Kidney tubule cell (primary cell): ENCODE measurements at regions not wholly inside any gene's neighbourhood (a gene's known extent, or its start where the extent isn't known, plus 50 kb on each side); places are given as distances from the start of the nearest gene placed in this dataset.

Experiments
- DNase-seq: peaks from one replicate; pipeline ENCODE4 v3.0.0-alpha.2; 2018; ENCODE audit warnings: low spot score

- no peak for DNase-seq
These were observed 831.5 kb downstream of the GALC start for GRCh38 chr14:87161502-87161901.

GRCh38 chr14:87160989-87161388 lies 832.0 kb downstream of the GALC start:
- no peak for DNase-seq

GRCh38 chr14:87158283-87158682 lies 834.7 kb downstream of the GALC start:
- no peak for DNase-seq

- no peak for DNase-seq
These were observed 836.1 kb downstream of the GALC start for GRCh38 chr14:87156878-87157277.

- no peak for DNase-seq
These were observed 837.0 kb downstream of the GALC start for GRCh38 chr14:87155856-87156488.

- DNase-seq, result no peak
These were observed 839.1 kb downstream of the GALC start for GRCh38 chr14:87153901-87154300.

GRCh38 chr14:87153391-87153790 lies 839.6 kb downstream of the GALC start:
- no peak for DNase-seq

- DNase-seq, result no peak
These were observed 840.3 kb downstream of the GALC start for GRCh38 chr14:87152693-87153092.

- no peak for DNase-seq
These were observed 843.2 kb downstream of the GALC start for GRCh38 chr14:87149583-87150354.

- DNase-seq, result no peak
These were observed 844.3 kb downstream of the GALC start for GRCh38 chr14:87148655-87149054.

GRCh38 chr14:87142551-87143211 lies 850.3 kb downstream of the GALC start:
- DNase-seq, result no peak

GRCh38 chr14:87141801-87142200 lies 851.2 kb downstream of the GALC start:
- no peak for DNase-seq

GRCh38 chr14:87139299-87139698 lies 853.7 kb downstream of the GALC start:
- DNase-seq, result peak; percentile 31

- DNase-seq, result peak; percentile 97
These were observed 859.7 kb downstream of the GALC start for GRCh38 chr14:87133073-87133801.

- peak; percentile 87 for DNase-seq
These were observed 861.1 kb downstream of the GALC start for GRCh38 chr14:87131879-87132278.

GRCh38 chr14:87122166-87122565 lies 870.8 kb downstream of the GALC start:
- DNase-seq, result no peak

GRCh38 chr14:87121716-87122115 lies 871.3 kb downstream of the GALC start:
- no peak for DNase-seq

- DNase-seq, result no peak
These were observed 877.7 kb downstream of the GALC start for GRCh38 chr14:87115234-87115633.

- DNase-seq, result no peak
These were observed 879.7 kb downstream of the GALC start for GRCh38 chr14:87113286-87113685.

GRCh38 chr14:87111741-87112140 lies 881.2 kb downstream of the GALC start:
- DNase-seq, result no peak

GRCh38 chr14:87111126-87111525 lies 881.9 kb downstream of the GALC start:
- no peak for DNase-seq

- no peak for DNase-seq
These were observed 883.7 kb downstream of the GALC start for GRCh38 chr14:87109271-87109670.

- DNase-seq, result peak; percentile 58
These were observed 884.3 kb downstream of the GALC start for GRCh38 chr14:87108726-87109125.
